Spleen (tissue), 7 donors: ENCODE measurements at regions not wholly inside any gene's neighbourhood (a gene's known extent, or its start where the extent isn't known, plus 50 kb on each side); places are given as distances from the start of the nearest gene placed in this dataset.

ENCODE experiments used
- POLR2AphosphoS5 ChIP-seq, 3 donors: sonication (generic); formaldehyde crosslinking; IDR thresholded peaks; one replicate each; pipeline ENCODE4 v1.5.1; 2017; ENCODE audit warnings: antibody characterized with exemption in 3 of 3
- TF ChIP-seq, protein P1 (sequence below), 11 experiments: fragments of 200-600 bp in 7 of 11; fragments of 450-650 bp in 4 of 11; sonication (generic) in 4 of 11; IDR thresholded peaks in 8 of 11; conservative IDR thresholded peaks in 3 of 11; 1 replicate in 7 of 11; 2 replicates in 4 of 11; pipeline versions ENCODE4 v1.4.0 to v1.8.0; 2016 to 2021; ENCODE audit warnings: antibody characterized with exemption in 11 of 11, inconsistent platforms in 4 of 11, mild to moderate bottlenecking in 1 of 11
- donor health status: DM: no; HTN: no; CAD: no; lungs with moderate emphysema.
- donor health status: DM: no; HTN: no; CAD: no.
- donor health status: DM: no; HTN: no; CAD: no.

DNA sequence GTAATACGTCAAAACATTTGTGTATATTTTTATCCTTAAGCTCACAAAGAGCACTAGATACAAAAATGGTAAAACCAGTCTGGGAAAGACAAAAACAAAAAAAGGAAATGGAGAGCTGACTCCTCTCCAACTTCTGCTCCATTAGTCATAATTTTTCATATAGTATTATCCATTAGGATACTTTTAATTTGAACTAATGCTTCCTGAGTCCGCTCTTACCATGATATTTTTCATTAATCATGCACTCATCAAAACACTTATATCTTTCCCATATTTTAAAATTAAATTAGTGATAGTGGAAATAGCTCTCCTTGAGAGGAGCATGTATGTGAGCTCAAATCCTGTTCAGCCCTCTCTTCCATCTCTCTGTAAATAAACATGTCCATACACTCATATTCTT lies 1093.0 kb upstream of the MIR17HG start:
- TF ChIP-seq, protein P1, sequence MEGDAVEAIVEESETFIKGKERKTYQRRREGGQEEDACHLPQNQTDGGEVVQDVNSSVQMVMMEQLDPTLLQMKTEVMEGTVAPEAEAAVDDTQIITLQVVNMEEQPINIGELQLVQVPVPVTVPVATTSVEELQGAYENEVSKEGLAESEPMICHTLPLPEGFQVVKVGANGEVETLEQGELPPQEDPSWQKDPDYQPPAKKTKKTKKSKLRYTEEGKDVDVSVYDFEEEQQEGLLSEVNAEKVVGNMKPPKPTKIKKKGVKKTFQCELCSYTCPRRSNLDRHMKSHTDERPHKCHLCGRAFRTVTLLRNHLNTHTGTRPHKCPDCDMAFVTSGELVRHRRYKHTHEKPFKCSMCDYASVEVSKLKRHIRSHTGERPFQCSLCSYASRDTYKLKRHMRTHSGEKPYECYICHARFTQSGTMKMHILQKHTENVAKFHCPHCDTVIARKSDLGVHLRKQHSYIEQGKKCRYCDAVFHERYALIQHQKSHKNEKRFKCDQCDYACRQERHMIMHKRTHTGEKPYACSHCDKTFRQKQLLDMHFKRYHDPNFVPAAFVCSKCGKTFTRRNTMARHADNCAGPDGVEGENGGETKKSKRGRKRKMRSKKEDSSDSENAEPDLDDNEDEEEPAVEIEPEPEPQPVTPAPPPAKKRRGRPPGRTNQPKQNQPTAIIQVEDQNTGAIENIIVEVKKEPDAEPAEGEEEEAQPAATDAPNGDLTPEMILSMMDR (IDR thresholded peaks at IDR 0.05 in 8 of 11, conservative IDR thresholded peaks at IDR 0.05 in 3 of 11) = no peak
- TF ChIP-seq POLR2AphosphoS5 (IDR thresholded peaks at IDR 0.05) = no peak
